ENCODE measurements at regions not wholly inside any gene's neighbourhood (a gene's known extent, or its start where the extent isn't known, plus 50 kb on each side); places are given as distances from the start of the nearest gene placed in this dataset.
"Not testable (repeated sequence)": the region's sequence is repeated elsewhere in the genome, so short reads cannot be mapped to it uniquely, and the experiment has no call there.

- Histone ChIP-seq H3K27me3 (no peaks in the 10 kb centered on the region), H3K4me1 (no peaks in the 10 kb centered on the region), H3K4me3 (no peak overlapping the region), H3K36me3 (no peaks in the 10 kb centered on the region), H3K27ac (no peak overlapping the region), H3K9me3 (no peaks in the 10 kb centered on the region)
- TF ChIP-seq CTCF (IDR thresholded peaks at IDR 0.05) = no peak
- no peak for DNase-seq (ENCODE audit: low spot score)
Measured at GRCh38 chr9:102941868-102942267, 53.3 kb upstream of the CYLC2 start.

GRCh38 chr9:102922526-102922925, 72.6 kb upstream of the CYLC2 start:
- Histone ChIP-seq H3K9me3 (peaks cover 0 to 2% of the 10 kb centered on the region in 2 donors), H3K4me3 (no peak overlapping the region), H3K27ac (no peak overlapping the region), H3K27me3 (no peaks in the 10 kb centered on the region), H3K4me1 (no peaks in the 10 kb centered on the region), H3K36me3 (no peaks in the 10 kb centered on the region)
- no peak for DNase-seq (ENCODE audit: low spot score)
- no peak for TF ChIP-seq CTCF (IDR thresholded peaks at IDR 0.05)

- Histone ChIP-seq H3K27ac (no peak overlapping the region), H3K36me3 (no peaks in the 10 kb centered on the region), H3K4me3 (no peak overlapping the region), H3K27me3 (no peaks in the 10 kb centered on the region), H3K9me3 (peaks cover 0 to 4% of the 10 kb centered on the region in 2 donors), H3K4me1 (no peaks in the 10 kb centered on the region)
- DNase-seq (ENCODE audit: low spot score) = no peak
- no peak for TF ChIP-seq CTCF (IDR thresholded peaks at IDR 0.05)
Measured at GRCh38 chr9:102911185-102911584, 83.9 kb upstream of the CYLC2 start.

GRCh38 chr9:102905795-102906194, 89.3 kb upstream of the CYLC2 start:
- not testable (repeated sequence) for H3K36me3 ChIP-seq; DNase-seq (ENCODE audit: low spot score); H3K27ac ChIP-seq; H3K9me3 ChIP-seq; H3K4me1 ChIP-seq; H3K27me3 ChIP-seq; H3K4me3 ChIP-seq

GRCh38 chr9:102892025-102892424, 103.1 kb upstream of the CYLC2 start:
- Histone ChIP-seq H3K4me1 (no peaks in the 10 kb centered on the region), H3K27ac (no peak overlapping the region), H3K4me3 (no peak overlapping the region), H3K9me3 (no peaks in the 10 kb centered on the region), H3K36me3 (no peaks in the 10 kb centered on the region), H3K27me3 (no peaks in the 10 kb centered on the region)
- no peak for DNase-seq (ENCODE audit: low spot score)
- TF ChIP-seq CTCF (IDR thresholded peaks at IDR 0.05) = no peak

GRCh38 chr9:102888747-102889146, 106.4 kb upstream of the CYLC2 start:
- not testable (repeated sequence) for H3K4me3 ChIP-seq; H3K4me1 ChIP-seq; H3K9me3 ChIP-seq; H3K27me3 ChIP-seq; DNase-seq (ENCODE audit: low spot score); H3K27ac ChIP-seq; H3K36me3 ChIP-seq

GRCh38 chr9:102875687-102876086, 119.4 kb upstream of the CYLC2 start:
- Histone ChIP-seq H3K9me3 (no peaks in the 10 kb centered on the region), H3K4me3 (no peak overlapping the region), H3K27me3 (no peaks in the 10 kb centered on the region), H3K27ac (no peak overlapping the region), H3K36me3 (no peaks in the 10 kb centered on the region), H3K4me1 (no peaks in the 10 kb centered on the region)
- no peak for TF ChIP-seq CTCF (IDR thresholded peaks at IDR 0.05)
- DNase-seq (ENCODE audit: low spot score) = no peak

All from right atrium auricular region (tissue), 2 donors.